ENCODE measurements at regions not wholly inside any gene's neighbourhood (a gene's known extent, or its start where the extent isn't known, plus 50 kb on each side); places are given as distances from the start of the nearest gene placed in this dataset.

DNA sequence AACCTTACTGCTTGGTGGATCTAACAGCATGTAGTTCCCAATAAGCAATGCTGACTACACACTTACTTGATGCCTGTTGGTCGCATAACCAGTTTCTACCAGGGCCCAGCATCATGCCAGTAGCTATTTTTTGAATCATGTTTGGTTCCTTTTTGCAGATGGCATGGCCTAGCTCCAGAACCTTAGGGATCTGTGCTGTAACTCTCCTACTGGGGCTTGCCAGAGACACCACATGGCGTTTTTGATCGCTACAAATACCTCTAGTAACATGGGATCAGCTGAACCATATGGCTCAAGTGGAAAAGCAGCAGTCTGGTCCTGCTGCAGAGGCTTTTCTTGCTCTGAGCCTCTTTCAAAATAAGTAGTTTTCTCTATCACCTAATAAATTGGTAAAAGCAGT, 654.6 kb upstream of the API5 start:
- TF ChIP-seq, protein P1, sequence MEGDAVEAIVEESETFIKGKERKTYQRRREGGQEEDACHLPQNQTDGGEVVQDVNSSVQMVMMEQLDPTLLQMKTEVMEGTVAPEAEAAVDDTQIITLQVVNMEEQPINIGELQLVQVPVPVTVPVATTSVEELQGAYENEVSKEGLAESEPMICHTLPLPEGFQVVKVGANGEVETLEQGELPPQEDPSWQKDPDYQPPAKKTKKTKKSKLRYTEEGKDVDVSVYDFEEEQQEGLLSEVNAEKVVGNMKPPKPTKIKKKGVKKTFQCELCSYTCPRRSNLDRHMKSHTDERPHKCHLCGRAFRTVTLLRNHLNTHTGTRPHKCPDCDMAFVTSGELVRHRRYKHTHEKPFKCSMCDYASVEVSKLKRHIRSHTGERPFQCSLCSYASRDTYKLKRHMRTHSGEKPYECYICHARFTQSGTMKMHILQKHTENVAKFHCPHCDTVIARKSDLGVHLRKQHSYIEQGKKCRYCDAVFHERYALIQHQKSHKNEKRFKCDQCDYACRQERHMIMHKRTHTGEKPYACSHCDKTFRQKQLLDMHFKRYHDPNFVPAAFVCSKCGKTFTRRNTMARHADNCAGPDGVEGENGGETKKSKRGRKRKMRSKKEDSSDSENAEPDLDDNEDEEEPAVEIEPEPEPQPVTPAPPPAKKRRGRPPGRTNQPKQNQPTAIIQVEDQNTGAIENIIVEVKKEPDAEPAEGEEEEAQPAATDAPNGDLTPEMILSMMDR (IDR thresholded peaks at IDR 0.05), result no peak
- no peak for TF ChIP-seq POLR2A (IDR thresholded peaks at IDR 0.05; ENCODE audit: low read depth)
- no peak for TF ChIP-seq POLR2AphosphoS5 (IDR thresholded peaks at IDR 0.05)
- TF ChIP-seq EP300 (IDR thresholded peaks at IDR 0.05), result no peak

All from esophagus muscularis mucosa (tissue), 4 donors.